ENCODE measurements at regions not wholly inside any gene's neighbourhood (a gene's known extent, or its start where the extent isn't known, plus 50 kb on each side); places are given as distances from the start of the nearest gene placed in this dataset.

DNA sequence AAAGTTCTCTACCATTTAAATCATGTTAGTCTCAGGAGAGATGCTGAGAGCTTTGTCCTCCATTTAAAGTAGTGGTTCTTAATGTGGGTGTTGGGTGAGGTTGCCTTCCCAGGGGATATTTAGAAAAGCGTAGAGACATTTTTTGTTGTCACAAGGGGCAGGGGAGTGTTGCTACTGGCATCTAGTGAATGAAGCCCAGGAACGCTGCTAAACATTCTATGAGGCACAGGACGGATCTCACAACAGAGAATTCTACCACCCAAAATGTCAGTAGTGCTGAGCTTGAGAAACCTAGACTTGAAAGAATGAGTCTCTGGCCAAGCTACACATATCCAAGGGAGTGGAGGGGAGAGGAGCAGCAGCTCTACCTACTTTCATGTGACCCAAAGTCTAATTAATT, 60.7 kb upstream of the CTNNB1 start:
- TF ChIP-seq, protein P1, sequence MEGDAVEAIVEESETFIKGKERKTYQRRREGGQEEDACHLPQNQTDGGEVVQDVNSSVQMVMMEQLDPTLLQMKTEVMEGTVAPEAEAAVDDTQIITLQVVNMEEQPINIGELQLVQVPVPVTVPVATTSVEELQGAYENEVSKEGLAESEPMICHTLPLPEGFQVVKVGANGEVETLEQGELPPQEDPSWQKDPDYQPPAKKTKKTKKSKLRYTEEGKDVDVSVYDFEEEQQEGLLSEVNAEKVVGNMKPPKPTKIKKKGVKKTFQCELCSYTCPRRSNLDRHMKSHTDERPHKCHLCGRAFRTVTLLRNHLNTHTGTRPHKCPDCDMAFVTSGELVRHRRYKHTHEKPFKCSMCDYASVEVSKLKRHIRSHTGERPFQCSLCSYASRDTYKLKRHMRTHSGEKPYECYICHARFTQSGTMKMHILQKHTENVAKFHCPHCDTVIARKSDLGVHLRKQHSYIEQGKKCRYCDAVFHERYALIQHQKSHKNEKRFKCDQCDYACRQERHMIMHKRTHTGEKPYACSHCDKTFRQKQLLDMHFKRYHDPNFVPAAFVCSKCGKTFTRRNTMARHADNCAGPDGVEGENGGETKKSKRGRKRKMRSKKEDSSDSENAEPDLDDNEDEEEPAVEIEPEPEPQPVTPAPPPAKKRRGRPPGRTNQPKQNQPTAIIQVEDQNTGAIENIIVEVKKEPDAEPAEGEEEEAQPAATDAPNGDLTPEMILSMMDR (conservative IDR thresholded peaks at IDR 0.05; ENCODE audit: low read length), result no peak
- no peak for TF ChIP-seq EZH2phosphoT487 (IDR thresholded peaks at IDR 0.05; ENCODE audit: borderline replicate concordance)

All from Loucy (cell line).